GM21786 (cell line): ENCODE measurements at regions not wholly inside any gene's neighbourhood (a gene's known extent, or its start where the extent isn't known, plus 50 kb on each side); places are given as distances from the start of the nearest gene placed in this dataset.

ENCODE experiments used
- ATAC-seq: cut with Tn5 transposase; IDR thresholded peaks from one replicate; pipeline ENCODE4 v1.9.1; 2021; ENCODE audit not compliant: unreplicated experiment

DNA sequence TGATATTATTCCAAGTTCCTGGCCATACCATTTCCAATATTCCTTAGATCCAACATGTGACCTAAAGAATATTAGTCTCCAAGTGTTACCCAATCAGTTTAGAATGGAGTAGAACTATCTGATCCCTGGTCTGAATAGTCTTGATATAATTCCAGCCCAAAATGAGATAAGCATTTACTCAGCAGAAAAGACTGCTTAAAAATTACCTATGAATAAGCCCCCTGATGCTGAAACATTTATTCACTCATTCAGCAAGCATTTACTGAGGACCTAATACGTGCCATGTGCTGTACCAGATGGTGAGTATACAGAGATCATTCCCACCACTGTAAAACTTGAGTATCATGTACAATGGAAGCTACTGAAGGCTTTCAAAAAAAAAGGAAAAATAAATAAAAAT, 157.0 kb downstream of the FAM114A2 start:
- no peak for ATAC-seq

DNA sequence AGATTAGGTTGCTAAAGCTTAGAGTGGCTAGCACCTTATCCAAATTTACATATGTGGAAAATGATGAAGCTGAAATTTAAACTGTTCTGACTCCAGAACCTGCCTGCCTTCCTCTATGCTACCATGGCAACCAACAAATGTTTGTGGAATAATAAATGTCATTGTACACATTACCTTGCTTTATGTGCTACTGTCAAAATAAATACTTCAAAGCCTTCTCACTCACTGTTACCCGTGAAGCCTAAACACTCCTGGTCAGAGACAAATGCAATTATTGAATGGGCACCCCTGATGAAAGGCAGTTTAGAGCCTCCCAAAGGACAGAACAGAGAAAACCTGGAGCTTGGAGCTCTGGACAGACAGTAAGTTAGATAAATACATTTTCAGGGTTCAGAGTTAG, 158.6 kb downstream of the FAM114A2 start:
- ATAC-seq: no peak

DNA sequence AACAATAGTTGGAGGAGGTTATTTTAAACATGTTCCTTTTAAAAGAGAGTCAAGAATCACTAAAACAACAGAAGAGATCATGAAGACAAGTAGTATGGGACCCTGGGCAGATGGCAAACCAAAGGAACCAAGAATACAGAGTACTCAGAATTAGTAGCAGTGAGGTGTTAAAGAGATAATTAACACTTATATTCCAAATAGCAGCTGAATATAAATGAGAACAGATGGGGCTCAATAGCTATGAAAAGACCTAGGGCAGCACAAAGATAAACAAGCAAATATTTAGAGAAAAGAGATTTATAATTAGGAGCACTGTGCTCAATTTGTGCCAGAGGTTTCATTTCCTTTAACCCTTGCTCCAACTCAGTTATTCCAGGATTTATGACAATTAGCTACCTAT, 159.1 kb downstream of the FAM114A2 start:
- ATAC-seq: no peak

DNA sequence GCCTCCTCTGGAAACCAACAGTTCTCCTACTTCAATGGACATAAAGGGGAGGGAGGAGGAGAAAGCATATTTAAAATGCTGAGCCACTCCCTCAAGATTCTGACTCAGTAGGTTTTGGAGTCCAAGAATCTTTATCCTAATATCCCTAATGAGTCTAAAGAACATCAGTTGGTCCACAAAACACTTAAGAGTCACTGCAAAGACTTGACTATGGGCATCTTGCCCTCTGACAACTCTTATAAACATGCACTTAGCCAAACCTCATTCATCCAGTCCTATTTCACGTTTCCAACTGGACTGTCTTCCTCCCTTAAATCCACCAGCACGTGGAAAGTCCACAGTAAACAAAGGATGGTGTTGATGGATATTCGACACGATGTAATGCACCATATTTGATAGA, 172.5 kb downstream of the FAM114A2 start:
- ATAC-seq: no peak

DNA sequence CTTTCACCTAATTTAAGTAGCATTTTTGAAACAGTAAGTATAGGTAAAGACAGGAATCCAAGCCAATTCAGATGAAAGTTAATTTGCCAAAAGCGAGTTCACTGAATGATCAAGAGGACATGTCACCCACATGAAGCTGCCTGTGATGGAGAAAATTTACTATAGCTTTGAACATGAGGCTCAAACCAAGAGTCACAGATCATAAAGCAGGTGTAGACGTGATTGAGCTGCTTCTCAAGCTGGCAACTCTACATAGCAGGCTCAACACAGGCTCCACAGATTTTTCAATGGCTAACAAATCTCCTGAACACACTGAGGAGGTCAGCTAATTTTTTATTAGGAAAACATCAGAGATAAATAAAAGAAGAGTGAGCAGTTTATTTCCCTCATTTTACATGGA, 173.7 kb downstream of the FAM114A2 start:
- no peak for ATAC-seq

DNA sequence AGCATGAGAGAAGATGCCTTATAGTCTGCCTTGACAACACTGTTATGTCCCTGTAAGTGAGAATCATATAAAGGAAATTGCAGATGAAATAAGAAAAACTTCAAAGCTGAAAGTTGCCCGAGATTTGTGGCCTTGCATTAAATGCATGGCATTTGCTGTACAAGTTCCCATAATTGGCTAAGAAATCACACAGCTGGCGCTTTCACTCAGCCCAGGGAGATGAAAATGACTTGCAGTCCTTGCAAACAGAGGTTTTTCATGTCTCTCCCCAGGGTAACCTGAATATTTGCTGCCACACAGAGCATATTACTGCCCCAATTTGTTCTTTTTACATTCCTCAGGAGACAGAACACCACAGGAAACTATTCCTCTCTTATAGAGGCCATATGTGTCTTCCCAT, 174.8 kb downstream of the FAM114A2 start:
- no peak for ATAC-seq
